IPS DF 4.7 (cell line): ENCODE measurements at regions not wholly inside any gene's neighbourhood (a gene's known extent, or its start where the extent isn't known, plus 50 kb on each side); places are given as distances from the start of the nearest gene placed in this dataset.
"Not testable (repeated sequence)": the region's sequence is repeated elsewhere in the genome, so short reads cannot be mapped to it uniquely, and the experiment has no call there.

ENCODE experiments used
- DNase-seq: peaks from one replicate; pipeline ENCODE4 v3.0.0-alpha.2; 2013; ENCODE audit warnings: low spot score; ENCODE audit errors: extremely low read depth

GRCh38 chr1:43042773-43043457 is 84.2 kb upstream of the SLC2A1 start:
- no peak for DNase-seq

DNA sequence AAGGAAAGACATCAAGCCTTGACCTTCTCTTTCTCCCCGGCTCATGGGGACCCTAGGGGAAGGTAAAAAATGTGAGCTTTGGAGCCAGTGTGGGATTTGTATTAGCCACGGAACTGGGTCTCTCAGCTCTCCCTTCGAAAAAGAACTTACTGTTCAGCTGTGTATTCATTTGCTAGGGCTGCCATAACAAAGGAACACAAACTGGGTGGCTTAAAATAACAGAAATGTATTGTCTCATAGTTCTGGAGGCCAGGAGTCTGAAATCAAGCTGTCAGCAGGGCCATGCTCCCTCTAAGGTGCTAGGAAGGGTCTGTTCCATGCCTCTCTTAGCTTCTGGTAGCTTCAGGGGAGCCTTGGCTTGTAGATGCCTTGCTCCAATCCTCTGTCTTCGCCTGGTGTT is 83.5 kb upstream of the SLC2A1 start:
- DNase-seq = no peak

DNA sequence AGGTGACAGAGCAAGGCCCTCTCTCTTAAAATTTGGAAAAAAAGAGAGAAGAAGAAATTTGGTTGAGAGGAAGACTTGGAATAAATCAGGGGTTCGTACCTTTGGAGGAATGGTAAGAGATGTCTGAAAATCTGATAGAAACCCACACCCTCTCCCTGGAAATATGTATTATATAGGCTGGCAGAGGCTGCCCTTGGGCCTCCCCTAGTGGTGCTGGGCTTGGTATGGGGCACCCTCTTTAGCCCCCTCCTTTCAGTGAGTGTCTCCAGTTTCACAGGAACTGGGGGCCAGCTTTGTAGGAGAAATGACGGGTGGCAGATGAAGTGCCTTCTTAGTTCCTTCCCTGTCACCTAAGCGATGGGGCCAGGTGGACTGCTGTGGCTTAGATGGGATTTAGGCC is 82.9 kb upstream of the SLC2A1 start:
- no peak for DNase-seq

DNA sequence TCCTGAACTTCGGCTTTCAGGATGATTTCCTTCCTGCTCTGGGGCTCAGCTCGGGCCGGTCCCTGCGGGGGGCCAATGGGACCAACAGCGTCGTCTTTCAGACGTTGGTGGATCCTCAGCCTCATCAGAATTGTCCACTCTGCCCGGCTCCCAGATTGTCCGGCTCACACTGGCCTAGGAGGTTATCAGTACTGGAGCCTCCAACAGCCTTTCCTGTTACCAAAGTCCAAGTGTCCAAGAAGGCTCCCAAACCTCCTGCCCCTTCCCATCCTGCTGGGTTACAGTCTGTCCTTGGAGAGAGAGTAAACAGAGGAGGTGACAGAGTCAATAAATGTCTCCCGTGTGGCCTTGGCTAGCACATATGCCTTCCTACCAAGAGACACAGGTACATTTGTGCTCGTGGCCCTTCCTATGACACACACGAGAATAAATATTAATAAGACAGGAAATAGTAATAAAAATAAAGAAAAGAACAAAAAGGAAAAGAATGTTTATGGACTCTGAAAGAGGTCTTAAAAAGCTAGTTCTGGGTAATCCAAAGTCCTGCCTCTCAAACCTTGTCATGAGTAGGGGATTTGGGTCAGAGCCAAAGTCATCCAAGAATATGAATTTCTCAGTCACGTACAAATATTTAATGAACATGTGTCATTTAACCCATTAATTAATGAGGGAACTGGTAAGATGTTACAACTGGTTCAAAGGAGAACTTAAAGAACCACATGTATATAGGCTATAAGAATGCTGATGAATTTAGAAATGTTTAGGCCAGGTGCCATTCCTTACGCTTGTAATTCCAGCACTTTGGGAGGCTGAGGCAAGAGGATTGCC is 80.8 kb upstream of the SLC2A1 start:
- DNase-seq = no peak

DNA sequence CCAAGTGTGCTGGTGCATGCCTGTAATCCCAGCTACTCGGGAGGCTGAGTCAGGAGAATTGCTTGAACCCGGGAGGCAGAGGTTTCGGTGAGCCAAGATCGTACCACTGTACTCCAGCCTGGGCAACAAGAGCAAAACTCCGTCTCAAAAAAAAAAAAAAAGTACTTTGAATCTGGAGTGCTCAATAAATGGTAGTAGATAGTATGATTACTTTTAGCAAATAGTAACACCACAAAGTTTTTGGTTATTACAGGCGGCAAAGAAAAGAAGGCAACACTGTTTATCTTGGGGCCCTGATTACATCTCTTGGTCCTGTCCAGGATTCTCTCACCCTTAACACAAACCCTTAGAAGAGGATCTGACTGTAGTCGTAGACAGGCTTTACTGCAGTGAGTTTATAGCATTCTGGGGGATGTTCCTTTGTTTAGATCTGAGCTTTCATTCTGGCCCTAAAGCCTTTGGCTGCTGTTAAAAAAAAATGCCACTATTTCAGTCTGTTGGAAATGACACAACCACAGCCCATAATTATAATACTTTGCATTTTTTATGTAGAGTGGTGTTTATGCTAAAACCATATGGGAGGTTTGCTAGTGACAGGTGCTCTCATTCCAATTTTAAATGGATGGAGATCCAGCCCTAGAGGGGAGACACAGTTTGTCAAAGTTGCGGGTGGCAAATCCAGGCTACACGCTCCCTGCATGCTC is 79.7 kb upstream of the SLC2A1 start:
- no peak for DNase-seq

DNA sequence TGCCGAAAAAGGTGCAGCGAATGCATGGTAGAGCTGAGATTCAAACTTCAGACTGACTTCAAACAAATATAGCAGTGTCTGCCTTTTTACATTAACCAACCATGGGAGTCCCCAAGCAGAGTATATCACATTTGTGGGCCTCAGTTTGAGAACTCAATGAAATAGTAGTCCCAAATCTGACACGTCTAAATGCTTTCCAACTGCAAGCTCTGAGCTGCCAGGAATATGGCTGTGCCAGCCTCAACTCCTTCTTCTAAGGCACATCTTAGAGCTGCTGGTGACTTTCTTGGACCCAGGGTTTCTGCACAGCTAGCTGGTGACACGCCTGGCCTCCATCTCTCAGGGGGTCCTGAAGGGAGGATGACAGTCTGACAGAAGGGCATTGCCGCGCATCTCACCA is 78.8 kb upstream of the SLC2A1 start:
- DNase-seq = no peak

DNA sequence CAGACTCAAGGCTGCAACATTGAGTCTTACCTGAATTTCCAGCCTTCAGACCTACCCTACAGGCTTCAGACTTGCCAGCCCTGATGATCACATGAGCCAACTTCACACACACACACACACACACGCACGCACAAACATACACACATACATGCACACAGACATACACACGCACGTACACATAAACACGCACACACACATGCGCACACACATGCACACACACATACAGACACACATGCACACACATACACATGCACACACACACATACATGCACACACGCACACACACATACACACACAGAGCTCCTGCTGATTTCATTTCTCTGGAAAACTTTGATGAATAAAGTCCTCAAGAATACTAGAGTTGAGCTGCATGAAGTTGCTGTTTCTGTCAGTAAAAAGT is 78.3 kb upstream of the SLC2A1 start:
- DNase-seq = no peak

DNA sequence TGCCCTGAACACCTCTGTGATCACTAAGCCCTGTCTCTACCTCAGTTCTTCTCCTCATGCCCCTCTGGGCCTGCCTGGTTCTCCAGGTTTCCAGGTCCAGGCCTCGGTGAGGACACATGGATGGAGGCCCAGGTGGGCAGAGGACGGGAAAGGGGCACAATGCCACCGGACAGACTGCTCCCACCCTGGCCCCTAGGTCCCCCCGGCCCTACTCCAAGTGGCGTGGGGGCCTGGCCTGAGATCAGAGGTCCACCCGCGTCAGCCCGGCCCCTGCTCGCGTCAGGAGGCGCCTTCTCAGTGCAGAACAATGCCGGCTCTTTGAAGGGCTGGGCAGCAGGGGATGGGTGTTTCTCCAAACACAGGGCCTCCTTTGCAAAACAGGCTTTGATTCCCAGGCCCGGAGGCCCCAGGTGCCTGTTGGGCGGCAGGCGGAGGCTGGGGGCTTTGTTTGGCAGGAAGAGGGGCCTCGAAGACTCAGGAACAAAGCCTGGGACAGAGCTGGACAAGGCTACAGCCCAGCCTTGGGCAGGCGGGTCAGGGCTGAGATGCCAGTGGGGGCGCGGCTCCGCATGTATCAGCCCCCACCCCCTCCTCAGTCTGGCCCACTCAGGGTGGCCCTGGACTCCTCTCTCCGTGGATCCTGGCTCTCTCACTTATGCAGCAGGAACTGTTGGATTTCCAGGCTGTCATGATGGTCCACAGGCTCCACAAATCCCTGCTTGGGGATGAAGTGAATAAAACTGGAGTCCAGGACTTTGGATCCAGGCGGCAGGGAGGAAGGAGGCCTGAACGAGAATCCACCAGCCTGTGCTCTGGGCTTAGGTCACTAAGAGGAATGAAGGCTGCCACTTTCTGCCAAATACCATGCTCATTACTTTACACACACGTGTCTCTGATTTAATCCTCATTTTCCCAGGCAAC is 77.4 kb upstream of the SLC2A1 start:
- no peak for DNase-seq

DNA sequence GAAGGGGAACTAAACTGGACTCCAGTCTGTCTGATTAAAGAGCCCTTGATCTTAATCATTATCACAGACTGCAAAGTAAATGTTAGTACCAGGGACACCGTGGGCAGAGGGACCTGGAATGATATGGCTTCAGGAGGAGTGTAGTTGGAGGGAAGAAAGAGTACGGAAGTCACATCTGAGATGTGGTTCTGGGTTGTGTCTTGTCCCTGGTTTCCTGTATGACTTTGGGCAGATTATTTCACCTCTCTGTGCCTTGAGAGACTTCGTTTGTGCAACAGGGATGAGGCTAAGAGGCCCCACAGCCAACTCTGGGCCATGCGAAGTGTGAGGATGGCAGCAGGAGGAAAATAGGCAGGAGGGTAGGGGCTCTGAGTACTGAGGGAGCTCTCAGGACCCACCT is 76.1 kb upstream of the SLC2A1 start:
- no peak for DNase-seq

DNA sequence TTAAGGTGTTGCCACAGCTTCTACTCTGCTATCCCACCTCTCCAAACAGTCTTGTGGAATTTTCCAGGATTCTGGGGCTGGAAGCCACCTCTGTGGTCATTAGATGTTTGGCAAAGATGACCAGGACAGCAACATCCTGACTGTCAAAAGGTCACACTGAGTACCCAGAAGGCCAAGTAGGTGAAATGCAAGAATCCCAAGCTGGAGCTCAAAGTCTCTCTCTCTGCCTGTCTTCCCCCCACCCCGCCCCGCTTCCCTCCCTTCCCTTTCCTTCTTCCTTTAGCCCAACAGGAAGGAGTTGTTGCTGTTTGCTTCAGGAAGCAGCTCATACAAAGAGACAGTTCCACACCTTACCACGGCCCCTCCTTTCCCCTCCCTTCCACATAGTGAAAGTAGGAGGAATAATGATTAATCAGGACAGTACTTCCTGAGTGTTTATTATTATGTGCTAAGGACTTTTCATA is 75.6 kb upstream of the SLC2A1 start:
- no peak for DNase-seq

DNA sequence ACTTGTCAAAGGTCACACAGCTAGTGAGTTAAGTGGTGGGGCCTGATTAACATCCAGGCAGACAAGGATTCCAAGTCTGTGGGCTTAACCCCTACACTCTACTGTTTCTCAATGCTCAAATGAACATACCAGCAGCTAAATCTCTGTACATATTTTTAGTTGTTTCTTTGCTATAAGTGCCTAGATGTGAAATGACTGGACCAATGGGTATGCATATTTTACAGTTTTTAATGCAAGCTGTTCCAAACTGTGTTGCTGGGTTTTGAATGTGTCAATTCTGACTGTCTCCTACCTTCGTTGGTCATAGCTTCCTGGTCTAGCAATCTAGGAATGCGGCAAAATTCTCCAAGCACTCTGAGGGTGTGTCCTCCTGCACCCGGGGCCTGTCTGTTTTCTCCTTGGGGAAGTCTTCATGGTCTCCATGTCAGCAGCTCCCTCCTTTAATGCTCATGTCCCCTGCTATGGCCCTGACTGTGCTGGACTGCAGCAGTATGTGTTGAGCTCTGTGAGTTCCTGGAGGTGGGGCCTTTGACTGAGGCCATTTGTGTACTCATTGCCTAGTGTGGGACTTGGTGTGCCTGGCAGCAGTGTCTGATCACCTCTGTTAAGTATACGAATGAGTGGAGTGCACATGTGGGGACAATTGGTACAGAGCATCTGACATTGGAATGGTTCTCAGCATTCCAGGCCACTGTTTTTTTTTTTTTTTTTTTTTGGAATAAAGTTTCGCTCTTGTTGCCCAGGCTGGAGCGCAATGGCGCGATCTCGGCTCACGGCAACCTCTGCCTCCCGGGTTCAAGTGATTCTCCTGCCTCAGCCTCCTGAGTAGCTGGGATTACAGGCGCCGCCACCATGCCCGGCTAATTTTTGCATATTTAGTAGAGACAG is 72.9 kb upstream of the SLC2A1 start:
- DNase-seq = no peak

DNA sequence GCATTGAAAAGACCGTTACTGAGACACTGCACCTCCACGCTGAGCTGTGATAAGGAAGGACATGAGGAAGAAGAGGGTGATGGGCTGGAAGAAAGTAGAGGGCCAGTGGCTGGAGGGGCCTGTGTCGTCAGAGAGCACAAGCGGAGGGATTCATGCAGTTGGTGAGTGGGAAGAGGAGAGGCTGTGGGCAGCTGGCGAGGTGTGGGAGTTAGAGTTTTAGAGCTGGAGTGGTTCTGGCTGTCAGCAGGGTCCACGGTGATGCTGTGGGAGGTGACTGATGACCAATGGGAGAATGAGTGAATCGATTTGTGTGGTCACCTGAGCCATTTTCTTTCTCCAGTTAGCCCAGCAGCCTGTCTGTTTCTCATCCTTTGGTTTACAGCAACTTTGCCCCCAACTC is 66.2 kb upstream of the SLC2A1 start:
- DNase-seq = no peak

- no peak for DNase-seq
Observed at GRCh38 chr1:43021547-43022474, 63.1 kb upstream of the SLC2A1 start.

- no peak for DNase-seq
Observed at GRCh38 chr1:43019226-43019625, 60.6 kb upstream of the SLC2A1 start.

- DNase-seq = no peak
Observed at GRCh38 chr1:43018121-43018520, 59.5 kb upstream of the SLC2A1 start.

GRCh38 chr1:43015269-43015668 is 56.6 kb upstream of the SLC2A1 start:
- no peak for DNase-seq

DNA sequence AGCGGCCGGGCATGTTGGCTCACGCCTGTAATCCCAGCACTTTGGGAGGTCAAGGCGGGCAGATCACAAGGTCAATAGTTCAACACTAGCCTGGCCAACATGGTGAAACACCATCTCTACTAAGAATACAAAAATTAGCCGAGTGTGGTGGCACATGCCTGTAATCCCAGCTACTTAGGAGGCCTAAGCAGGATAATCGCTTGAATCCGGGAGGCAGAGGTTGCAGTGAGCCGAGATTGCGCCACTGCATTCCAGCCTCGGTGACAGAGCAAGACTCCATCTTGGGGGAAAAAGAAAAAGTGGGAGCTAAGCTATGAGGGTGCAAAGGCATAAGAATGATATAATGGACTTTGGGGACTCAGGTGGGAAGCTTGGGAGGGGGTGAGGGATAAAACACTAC is 55.9 kb upstream of the SLC2A1 start:
- DNase-seq = not testable (repeated sequence)

DNA sequence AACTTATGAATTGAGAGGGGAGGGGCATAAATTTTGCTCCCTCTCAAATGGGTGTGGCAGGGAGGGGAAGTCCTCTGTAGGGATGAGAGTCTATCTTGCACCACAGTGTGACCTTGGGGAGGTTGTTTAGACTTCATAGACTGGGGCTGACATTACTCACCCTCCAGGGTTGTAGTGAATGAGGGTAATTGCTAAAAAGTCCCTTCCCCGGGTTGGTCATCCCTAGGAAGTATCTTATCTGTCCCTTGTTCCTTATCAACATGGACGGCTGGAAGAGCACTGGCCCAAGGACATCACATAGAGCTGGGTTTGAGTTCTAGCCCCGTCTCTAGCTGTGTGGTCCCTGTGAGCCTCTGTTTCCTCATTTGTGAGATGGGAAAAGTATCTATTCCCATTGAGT is 52.4 kb upstream of the SLC2A1 start:
- no peak for DNase-seq

DNA sequence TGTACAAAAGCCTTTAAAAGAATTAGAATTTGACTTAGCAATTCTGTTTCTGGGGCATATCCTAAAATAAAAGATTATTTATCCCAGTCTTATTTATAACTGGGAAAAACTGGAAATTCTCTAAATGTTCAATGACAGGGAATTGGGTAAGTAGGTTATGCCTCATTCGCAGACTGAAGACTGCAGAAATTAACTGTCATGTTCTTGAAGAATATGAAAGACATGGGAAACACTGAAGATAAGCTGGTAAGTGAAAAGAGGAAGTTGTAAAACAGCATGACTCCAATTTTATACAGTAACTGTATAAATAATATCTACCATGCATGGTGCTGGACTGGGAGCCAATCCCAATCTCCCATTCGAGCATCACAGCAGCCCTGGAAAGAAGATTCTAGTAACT is 50.6 kb upstream of the SLC2A1 start:
- no peak for DNase-seq
